ENCODE measurements at regions not wholly inside any gene's neighbourhood (a gene's known extent, or its start where the extent isn't known, plus 50 kb on each side); places are given as distances from the start of the nearest gene placed in this dataset.

DNA sequence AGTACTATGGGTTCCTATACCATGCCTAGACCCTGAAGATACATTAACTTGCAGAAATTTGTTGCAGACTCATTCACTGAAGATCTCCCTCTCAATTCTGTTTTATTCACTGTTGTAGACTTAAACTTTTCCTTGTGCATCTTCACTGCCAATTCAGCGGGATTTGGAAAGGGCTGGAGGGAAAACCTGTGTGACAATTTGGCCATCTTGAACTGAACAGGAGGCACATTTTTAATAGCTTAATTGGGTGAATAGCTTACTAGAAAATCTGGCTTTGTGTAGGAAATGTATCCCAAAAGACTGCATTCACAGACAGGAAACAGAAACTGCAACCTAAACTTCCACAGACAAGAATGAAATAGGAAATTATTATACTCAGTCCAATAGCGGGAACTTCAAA is 512.3 kb downstream of the XIRP2 start:
- TF ChIP-seq, protein P1, sequence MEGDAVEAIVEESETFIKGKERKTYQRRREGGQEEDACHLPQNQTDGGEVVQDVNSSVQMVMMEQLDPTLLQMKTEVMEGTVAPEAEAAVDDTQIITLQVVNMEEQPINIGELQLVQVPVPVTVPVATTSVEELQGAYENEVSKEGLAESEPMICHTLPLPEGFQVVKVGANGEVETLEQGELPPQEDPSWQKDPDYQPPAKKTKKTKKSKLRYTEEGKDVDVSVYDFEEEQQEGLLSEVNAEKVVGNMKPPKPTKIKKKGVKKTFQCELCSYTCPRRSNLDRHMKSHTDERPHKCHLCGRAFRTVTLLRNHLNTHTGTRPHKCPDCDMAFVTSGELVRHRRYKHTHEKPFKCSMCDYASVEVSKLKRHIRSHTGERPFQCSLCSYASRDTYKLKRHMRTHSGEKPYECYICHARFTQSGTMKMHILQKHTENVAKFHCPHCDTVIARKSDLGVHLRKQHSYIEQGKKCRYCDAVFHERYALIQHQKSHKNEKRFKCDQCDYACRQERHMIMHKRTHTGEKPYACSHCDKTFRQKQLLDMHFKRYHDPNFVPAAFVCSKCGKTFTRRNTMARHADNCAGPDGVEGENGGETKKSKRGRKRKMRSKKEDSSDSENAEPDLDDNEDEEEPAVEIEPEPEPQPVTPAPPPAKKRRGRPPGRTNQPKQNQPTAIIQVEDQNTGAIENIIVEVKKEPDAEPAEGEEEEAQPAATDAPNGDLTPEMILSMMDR (IDR thresholded peaks at IDR 0.05; ENCODE audit: control extremely low read depth in 1 of 3, insufficient read depth in 1 of 3, low read depth in 1 of 3, low read length in 3 of 3): no peak
- TF ChIP-seq TAF1 (IDR thresholded peaks at IDR 0.05; ENCODE audit: low read depth, low read length) (no peak), TCF12 (IDR thresholded peaks at IDR 0.05; ENCODE audit: low read depth, low read length) (no peak), EZH2 (IDR thresholded peaks at IDR 0.05; ENCODE audit: low read depth, low read length, severe bottlenecking) (no peak), RXRA (IDR thresholded peaks at IDR 0.05; ENCODE audit: insufficient read depth, low read depth, low read length) (no peak), TBP (IDR thresholded peaks at IDR 0.05; ENCODE audit: low read depth, low read length) (no peak)
